Skin of body (tissue), 2 donors: ENCODE measurements at regions not wholly inside any gene's neighbourhood (a gene's known extent, or its start where the extent isn't known, plus 50 kb on each side); places are given as distances from the start of the nearest gene placed in this dataset. TPM values are rescaled to one million over a fixed set of nuclear protein-coding genes. Genes with fewer than 3 reads are reported as not detected.

Source experiments
- DNase-seq: peaks from one replicate; lab custom pipeline; 2025; lab: John Stamatoyannopoulos, UW
- small RNA-seq: library from RNA; depleted of rRNA; stranded (forward); fragments of <200 nt; gene quantifications from one replicate; pipeline ENCODE3, GENCODE V24; 2014; ENCODE audit warnings: low replicate concordance

GRCh38 chr11:15897211-15897960, 459.0 kb downstream of the SOX6 start:
- DNase-seq = no peak

- DNase-seq = no peak
These were observed 455.3 kb downstream of the SOX6 start for GRCh38 chr11:15901054-15901453.

GRCh38 chr11:15901790-15902189, 454.6 kb downstream of the SOX6 start:
- DNase-seq = no peak

- DNase-seq = no peak
These were observed 453.1 kb downstream of the SOX6 start for GRCh38 chr11:15903246-15903645.

- DNase-seq = no peak
These were observed 450.8 kb downstream of the SOX6 start for GRCh38 chr11:15905366-15906104.

GRCh38 chr11:15906481-15907035, 449.8 kb downstream of the SOX6 start:
- DNase-seq = no peak

- no peak for DNase-seq
These were observed 448.5 kb downstream of the SOX6 start for GRCh38 chr11:15907806-15908205.

- no peak for DNase-seq
These were observed 446.3 kb downstream of the SOX6 start for GRCh38 chr11:15909937-15910598.

GRCh38 chr11:15910761-15911160, 445.6 kb downstream of the SOX6 start:
- no peak for DNase-seq

GRCh38 chr11:15911377-15912044, 444.8 kb downstream of the SOX6 start:
- peak; percentile 24 for DNase-seq

- DNase-seq = no peak
These were observed 444.1 kb downstream of the SOX6 start for GRCh38 chr11:15912291-15912690.

- no peak for DNase-seq
These were observed 443.5 kb downstream of the SOX6 start for GRCh38 chr11:15912825-15913224.

GRCh38 chr11:15913261-15913660, 443.1 kb downstream of the SOX6 start:
- DNase-seq = no peak

Small RNAs in the stretch of these regions (small RNA-seq; reads per million reads assigned to genes)
- not detected for gene RF00324
